ENCODE measurements at regions not wholly inside any gene's neighbourhood (a gene's known extent, or its start where the extent isn't known, plus 50 kb on each side); places are given as distances from the start of the nearest gene placed in this dataset.

DNA sequence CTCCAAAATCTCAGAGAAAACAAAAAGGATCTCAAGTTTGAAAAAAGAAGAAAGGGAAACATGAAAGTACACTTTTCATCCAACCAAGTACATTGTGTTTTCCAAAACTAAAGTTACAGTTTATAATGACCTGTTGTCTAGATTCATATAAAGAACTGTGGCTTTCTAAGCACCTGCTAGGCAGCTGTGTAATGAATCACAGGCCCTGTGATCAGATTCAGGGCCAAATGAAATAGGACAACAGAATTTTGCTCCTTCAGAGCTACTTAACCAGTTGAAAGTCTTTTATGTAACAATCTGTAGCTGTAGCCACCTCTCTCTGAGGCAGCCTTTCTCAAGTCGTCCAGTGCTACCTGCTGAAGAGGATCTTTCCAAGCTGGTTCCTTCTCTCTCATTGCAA is 960.0 kb upstream of the RAG2 start:
- no peak for DNase-seq

DNA sequence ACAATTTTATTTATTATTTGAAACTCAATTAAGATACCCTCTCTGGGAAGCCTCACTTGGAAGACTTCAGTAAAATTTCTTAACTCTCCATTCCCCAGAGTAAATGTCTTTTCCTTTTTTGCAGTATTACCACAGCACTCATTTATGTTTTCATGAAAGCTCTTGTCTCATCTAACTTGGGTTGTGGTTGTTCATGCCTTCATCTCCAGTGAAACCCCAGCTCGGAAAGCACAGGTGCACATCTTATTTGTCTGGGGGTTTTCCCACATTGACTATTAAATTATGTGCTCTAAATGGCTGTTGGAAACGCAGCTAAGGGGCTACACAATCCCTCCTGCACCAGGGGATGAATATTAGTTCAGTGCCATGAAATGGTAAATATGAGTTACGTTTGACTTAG is 954.2 kb upstream of the RAG2 start:
- DNase-seq = no peak

DNA sequence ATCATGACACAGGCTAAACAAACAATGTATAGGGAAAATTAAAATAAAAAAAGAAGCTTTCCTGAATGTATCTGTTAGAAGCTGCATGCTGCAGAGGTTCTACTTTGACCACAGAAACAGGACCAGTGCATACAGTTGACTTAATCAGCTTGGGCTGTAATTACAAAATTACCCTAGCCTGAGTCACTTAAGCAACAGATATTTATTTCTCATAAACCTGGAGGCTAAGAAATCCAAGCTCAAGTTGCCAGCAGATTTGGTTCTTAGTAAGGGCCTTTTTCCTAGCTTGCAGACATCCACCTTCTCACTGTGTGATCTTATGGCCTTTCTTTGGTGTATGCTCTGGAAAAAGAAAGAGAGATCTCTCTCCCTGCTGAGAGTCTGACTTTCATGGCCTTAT is 946.5 kb upstream of the RAG2 start:
- DNase-seq = no peak

DNA sequence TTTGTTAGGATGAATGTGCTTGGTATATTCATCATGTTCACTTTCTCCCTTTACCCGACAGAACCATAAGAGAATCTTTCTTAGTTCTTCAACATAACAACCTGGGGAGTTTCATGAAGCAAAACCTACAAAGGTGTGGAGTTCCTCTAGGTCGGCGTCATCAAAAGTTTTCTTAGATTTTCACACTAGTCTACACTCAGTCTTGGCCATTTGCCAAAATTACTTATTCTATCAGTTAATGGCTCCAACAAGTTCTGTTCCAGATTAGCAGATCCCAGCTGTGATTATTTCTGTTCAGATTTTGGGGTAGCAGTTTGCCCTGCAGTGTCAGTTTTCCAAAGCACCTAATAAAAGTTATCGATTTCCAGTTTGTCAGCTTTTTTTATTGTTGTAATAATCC is 935.8 kb upstream of the RAG2 start:
- DNase-seq = no peak

DNA sequence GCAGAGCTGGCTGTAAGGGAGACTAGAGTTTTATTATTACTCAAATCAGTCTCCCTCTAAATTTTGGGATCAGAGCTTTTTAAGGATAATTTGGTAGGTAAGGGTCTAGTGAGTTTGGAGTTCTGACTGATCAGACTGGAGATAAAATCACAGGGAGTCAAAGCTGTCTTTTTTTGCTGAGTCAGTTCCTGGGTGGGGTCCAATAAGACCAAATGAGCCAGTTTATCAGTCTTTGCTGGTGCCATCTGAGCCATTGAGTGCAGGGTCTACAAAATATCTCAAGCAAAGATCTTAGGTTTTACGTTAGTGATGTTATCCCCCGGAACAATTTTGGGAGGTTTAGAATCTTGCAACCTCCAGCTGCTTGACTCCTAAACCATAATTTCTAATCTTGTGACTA is 935.1 kb upstream of the RAG2 start:
- no peak for DNase-seq

DNA sequence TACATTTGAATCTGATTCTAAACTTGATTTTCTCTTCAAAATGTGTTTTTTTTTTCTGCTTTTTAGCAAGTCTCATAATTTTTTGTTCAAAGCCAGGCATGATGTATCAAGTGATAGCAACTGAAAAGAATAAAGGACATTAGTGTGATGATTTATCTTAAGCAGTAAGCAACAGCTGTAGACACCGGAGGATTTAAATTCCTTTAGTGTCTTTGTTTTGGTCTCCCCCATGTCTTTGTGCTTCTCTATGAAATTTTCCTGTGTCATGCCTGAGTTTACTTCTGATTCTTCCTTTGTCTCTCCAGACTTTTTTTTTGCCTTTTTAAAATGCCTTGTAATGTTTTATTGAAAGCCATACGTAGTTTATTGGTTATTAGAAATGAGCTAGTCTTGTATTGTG is 934.2 kb upstream of the RAG2 start:
- no peak for DNase-seq

DNA sequence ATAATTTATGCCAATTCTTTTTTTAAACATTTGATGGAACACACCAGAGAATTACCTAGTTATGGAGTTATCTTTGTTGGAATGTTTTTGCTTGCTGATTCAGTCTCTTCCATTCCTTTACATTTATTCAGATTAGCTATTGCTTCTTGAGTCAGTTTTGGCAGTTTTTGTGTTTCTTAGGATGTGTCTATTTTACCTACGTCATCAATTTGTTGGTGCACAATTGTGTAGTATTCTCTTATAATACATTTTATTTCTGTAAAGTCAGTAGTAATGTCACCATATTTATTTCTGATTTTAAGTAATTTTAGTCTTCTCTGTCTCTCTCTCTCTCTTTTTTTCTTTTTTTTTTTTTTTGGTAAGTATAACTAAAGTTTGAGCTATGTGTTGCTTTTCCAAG is 929.5 kb upstream of the RAG2 start:
- no peak for DNase-seq

DNA sequence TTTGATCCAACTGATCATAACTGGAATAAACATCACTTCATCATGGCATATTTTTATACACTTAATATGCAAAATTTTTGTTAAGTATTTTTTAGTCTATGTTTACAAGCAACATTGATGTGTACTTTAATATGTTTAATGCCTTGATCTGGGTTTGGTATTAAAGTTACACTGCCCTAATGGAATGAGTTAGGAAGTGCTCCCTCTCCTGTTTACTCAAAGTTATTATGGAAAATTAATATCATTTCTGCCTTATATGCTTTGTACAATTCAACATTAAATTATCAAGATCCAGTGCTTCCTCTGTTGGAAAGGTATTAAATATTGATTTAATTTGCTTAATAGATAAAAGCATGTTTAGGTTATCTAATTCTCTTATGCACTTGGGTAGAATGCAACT is 927.3 kb upstream of the RAG2 start:
- no peak for DNase-seq

DNA sequence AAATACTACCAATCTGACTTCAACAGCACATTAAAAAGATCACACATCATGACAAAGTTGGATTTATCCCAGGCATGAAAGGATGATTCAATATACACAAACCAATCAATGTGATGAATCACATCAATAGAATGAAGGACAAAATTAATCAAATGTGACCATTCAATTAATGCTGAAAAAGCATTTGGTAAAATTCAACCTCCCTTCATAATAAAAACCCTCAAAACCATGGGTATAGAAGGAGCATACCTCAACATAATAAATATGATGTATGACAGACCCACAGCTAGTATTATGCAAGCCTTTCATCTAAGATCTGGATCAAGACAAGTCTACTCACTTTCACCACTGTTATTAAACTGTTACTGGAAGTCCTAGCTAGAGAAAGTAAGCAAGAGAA is 921.7 kb upstream of the RAG2 start:
- no peak for DNase-seq

DNA sequence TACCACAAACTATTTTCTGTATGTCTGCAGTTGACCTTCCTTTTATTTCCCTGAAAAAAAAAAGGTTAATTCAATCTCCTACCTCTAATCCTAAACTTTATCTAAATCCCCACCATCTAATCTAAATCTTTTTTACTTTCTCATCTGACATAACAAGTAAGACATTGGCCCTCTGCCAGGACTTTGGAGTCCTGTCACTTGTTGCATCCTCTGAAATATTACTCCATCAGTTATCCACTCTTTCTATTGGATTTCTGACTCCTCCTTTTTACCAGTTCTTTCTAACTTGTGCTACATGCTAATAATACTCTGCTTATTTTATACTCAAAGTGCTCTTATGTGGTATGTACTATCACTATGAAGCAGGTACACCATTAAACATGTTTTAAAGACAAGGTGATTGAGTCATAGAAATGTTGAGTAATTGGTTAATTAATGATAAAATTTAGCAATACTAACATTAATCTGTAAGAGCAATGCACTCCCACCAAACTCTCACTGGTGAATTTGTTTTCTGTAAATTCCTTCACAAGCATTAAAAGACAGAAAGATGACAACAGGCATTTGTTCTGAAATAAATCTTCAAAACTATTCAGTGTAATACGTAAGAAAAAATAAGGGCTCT is 914.2 kb upstream of the RAG2 start:
- DNase-seq = no peak

DNA sequence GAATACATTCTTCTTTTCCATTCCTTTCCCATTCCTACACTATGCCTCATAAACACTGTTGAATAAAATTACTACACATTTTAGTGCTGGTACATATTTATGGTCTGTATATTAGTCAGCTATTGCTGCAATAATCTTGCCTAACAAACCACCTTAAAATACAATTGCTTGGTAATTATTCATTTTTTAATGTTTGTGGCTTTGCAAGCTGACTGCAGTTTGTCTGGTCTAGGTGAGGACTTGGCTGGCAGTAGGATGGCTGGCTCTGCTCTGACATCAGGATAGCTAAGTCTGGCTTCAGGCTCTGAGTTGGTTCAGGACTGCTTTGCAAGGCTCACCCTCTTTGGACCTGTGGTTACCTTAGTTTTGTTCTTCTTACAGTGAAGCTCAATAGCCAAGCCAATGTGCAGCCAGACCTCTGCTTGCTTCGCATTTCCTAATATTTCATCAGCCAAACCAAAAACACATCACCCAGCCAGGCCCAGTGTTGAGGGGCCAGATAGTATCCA is 913.4 kb upstream of the RAG2 start:
- no peak for DNase-seq

DNA sequence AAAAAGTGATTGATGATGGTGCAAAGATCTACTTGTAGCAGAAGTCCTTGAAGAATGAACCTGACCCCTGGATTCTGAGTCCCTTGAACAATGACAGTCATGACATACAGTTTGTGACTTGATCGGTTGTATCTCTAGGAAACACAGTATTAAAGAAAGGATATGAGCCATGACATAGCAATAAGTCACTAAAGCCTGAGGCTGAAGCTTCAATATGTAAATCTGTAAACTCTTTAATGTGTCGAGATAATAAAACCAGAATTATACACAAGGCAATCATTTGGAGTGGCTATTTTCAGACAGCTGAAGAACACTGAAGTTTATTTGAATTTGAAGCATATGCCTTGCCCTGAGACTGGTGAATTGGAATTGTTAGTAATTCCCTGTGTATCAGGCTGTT is 911.5 kb upstream of the RAG2 start:
- peak; percentile 12 for DNase-seq

DNA sequence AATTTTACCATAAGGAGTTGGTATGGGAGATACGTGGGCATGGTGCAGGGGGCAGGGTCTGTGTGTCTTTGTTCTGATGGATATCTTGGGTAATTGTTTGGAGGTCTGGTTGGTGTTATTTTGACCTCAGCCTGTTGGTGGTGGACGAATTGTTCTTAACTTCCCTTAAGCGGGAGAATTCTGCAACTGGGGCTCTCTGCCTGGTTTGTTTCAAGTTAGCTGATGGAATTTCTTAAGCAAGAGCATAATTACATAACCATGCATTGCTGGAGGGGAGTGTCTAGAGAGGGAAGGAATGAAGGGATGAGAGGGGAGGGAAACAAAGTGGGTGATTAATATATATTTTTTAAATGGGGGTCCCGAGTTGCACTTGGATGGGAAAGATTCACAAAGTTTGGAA is 908.5 kb upstream of the RAG2 start:
- DNase-seq = no peak

DNA sequence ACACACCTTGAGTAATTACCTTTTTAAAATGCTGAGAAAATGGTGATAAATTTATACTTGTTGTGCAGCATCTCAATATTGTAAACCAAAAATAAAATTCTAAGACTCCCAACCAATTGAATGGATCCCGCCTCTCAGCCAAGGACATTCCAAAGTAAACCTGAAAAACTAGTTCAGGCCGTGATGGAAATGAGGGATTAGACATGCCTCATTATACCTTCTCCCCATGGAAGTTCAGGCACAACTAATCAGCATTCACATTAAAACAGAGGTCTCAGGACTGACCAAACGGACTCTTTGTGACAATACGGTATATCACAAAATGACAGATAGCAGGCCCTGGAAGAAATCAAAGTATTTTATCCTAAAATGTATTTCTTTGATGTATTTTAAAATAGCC is 907.4 kb upstream of the RAG2 start:
- peak; percentile 13 for DNase-seq

DNA sequence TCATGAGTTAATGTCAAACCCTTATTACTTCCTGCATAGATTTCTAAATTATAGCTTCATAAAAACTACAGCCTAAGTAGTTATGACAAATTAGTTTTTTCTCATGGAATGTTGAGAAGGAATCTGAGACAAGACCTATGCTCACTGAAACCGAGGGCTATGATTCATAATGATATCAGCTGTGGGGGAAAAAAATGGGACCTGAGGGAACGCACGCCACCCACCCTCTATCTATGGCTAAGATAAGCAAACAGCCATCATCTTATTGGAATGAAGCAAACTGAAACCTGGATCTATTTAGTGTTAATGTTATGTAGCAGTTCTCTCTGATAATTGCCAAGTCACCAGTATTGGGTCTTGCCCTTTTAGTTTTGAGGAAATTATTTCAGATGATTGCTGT is 906.9 kb upstream of the RAG2 start:
- no peak for DNase-seq

DNA sequence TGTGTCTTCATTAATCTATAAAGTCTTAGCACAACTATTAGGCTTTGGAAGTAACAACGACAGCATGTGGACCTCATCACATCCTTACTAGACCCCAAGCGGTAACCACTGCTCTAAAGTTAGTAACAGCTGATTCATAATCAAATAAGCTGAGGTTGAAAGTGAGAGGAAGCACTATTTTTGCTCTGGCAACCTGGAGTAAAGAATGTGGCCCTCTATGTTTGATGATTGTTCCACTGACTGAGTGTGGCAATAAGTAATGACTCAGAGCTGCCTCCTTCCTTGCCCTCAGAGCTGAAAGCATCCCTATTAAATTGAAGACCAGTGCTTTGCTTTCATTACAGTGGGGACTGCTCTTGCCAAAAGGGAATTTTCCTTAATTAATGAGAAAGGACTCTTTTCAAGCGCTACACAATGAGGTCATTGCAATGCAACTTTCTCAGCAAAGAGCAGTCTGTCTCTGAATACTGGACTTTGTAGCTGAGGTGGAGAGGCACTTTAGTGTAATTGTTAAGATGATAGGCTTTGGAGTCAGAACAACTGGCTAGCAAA is 906.1 kb upstream of the RAG2 start:
- no peak for DNase-seq

DNA sequence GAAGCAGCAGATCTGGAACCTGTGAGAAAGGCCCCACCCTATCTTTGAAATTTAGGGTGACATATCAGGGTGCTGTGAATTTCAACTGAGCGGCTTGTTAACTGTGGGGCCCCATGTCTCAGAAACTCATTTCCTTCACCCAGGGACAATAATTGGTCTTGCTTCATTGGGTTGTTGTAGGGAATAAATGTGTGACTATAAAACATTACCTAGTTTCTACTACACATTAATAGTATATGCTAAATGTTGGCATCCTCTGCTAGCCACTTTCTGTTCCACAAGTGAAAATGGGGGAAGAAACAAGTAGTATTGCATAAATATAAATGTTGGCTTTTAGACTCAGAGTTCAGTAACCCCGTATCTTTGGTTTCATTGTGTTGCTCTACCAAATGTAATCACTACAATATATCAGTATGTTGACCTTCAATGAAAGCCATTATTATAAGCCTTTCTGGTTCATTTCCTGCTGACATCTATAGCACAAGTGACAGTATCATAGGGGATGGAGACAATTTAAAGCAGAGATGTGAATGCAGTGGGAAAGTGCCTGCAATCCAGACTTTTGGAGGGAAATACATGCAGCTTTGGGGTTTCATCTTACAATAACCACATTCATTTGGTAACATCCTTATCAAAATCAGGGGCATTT is 905.5 kb upstream of the RAG2 start:
- no peak for DNase-seq

DNA sequence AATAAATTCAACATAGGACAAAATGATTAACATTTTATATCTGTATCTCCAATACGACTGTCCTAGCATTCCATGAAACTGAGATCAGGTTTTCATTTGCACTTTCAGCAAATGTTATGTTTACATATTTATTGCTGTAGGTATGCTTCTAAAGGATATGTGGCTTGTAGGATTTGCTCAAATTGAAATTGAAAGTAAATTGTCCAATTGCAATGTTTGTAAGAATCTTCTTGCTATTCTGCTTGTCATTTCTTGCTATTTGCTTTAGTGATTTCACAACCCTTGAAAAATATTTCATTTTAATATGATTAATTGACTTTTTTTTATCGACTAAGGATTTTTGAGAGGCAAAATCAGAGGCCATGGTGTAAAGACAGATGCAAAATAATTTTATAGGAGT is 904.2 kb upstream of the RAG2 start:
- DNase-seq = no peak

DNA sequence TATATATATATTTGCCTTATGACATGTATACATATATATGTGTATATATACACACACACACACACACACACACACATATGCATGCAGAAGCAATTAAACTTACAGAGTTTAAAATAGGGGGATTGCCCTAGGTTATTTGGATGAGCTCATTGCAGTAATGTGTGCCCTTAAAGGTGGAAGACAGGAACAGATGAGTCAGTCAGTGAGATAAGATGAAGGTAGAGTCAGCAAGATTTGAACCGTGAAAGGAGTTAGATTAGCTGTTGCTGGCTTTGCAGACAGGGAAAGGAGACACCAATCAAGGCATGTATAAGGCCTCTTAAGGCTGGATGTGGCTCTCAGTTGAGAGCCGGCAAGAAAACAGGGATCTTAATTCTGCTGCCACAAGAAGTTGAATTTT is 902.4 kb upstream of the RAG2 start:
- DNase-seq = no peak

DNA sequence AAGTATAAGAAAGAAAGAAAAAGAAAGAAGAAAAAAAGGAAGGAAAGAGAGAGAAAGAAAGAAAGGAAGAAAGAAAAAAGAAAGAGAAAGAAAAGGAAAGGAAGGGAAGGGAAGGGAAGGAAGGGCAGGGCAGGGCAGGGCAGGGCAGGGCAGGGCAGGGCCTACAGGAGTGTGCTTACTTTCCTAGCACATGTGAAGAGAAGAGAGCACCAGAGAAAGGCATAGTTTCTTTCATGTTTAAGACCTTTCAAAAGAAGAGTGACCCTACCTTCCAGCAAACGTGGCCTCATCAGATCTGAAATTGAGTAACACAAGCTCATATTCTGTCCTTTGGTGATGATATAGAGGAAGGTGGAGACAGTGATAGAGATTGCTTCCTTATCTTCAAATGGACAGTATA is 899.3 kb upstream of the RAG2 start:
- no peak for DNase-seq

DNA sequence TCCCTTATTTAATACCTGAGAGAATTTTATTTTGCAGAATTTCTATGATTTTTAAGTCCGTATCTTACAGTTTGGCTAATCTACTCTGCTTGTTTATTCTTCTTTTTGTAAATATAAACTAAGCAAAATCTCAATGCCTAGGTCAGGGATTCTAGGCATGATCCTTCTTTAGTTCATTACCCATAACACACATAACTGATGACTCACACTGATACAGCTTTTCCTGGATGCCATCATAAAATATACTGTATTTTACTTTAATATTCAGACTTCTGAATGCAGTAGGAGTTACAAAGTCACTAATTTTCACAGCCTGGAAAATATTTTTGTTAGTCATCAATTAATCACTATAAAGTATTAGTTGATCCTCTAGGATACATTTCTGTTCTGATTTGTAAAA is 898.2 kb upstream of the RAG2 start:
- no peak for DNase-seq

DNA sequence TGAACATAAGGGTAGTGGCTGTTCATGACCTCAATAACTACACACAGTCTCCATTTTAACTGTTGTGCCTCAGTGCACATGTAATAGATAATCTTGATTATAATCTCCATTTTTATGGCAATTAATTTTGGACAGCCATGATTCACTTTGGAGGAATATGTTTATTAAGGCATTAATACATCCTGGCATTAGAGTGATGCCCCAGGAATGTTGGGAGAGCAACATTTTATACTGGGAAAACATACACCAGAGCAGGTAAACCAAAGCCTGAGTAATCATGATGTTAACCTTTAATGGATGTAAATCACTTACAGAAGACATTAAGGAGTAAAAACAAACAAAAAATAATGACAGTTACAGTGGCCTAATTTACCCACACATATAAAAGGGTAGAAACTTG is 886.3 kb upstream of the RAG2 start:
- DNase-seq = no peak

DNA sequence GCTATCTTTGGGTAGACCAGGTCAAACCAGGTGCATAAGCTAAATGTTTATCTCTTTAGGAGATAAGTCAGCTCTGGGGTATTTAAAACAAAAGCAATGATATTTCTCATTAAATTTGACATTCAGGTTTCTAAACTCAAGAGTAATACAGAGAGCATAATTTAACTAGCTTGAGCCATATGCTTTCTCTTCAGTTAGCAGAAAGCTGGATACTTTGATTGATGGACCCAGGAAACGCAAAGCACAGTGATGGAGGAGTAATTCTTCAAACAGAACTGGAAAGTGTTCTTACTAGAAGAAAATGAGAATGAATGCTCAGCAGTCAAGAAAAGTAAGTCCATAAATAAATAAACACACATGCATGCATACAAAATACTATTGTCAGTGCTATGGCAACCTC is 885.7 kb upstream of the RAG2 start:
- no peak for DNase-seq

DNA sequence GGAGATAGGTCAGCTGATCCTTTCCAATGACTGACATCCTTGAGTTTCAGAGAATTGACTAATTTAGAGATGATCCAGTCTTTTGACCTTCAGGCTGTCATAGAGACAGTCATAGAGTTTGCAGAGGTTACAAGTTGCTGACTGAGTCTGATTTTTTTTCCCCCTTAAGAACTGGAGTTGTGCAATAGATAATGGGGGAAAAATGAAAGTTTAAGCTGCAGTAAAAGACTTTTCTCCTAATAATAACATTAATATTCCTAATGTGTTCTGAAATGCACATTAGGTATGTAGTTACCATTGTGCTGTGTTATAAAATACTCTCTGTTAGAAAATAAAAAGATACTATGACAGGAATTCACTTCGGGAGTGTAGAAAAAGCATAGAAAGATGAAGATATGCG is 876.9 kb upstream of the RAG2 start:
- no peak for DNase-seq

DNA sequence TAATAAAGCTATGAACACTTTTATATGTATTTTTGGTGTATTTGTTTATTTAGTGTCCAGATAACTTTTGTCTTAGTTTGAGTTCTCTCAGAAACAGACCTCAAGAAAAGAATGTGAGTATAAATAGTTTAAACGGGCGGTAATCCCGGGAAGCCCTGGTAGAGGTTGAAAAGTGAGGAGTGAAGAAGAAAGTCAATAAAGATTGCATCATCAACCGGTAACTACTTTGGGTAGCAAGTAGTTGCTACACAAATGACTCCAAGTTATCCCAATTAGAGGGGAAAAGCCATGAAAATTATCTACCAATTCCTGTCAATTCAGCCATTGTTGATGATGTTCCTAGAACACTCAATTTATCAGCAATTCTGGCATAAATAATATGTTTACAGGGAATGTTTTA is 870.3 kb upstream of the RAG2 start:
- no peak for DNase-seq

Data from NCI-H1048 (cell line).